HT1080 (cell line): ENCODE measurements at regions not wholly inside any gene's neighbourhood (a gene's known extent, or its start where the extent isn't known, plus 50 kb on each side); places are given as distances from the start of the nearest gene placed in this dataset.
A peak's percentile ranks its signal among the peaks of the same experiment; 100 is the strongest.

Experiments used
- DNase-seq: peaks from one replicate; pipeline ENCODE4 v3.0.0-alpha.2; 2015; ENCODE audit warnings: low read depth

- DNase-seq: no peak
Observed at GRCh38 chr14:82661258-82661657, 1127.6 kb upstream of the SEL1L start.

GRCh38 chr14:82667006-82667405 lies 1133.4 kb upstream of the SEL1L start:
- DNase-seq: peak; percentile 4

- DNase-seq: no peak
Observed at GRCh38 chr14:82667501-82667900, 1133.8 kb upstream of the SEL1L start.

- no peak for DNase-seq
Observed at GRCh38 chr14:82676403-82676802, 1142.8 kb upstream of the SEL1L start.

GRCh38 chr14:82689948-82690347 lies 1156.3 kb upstream of the SEL1L start:
- no peak for DNase-seq

- peak; percentile 18 for DNase-seq
Observed at GRCh38 chr14:82691191-82691590, 1157.5 kb upstream of the SEL1L start.

GRCh38 chr14:82694820-82695219 lies 1161.2 kb upstream of the SEL1L start:
- peak; percentile 34 for DNase-seq

GRCh38 chr14:82704218-82704617 lies 1170.6 kb upstream of the SEL1L start:
- no peak for DNase-seq

GRCh38 chr14:82710267-82710841 lies 1176.7 kb upstream of the SEL1L start:
- DNase-seq: peak; percentile 69

- DNase-seq: no peak
Observed at GRCh38 chr14:82719617-82720016, 1186.0 kb upstream of the SEL1L start.

- no peak for DNase-seq
Observed at GRCh38 chr14:82720431-82720830, 1186.8 kb upstream of the SEL1L start.

GRCh38 chr14:82720946-82721345 lies 1187.3 kb upstream of the SEL1L start:
- peak; percentile 34 for DNase-seq

GRCh38 chr14:82724316-82724715 lies 1190.7 kb upstream of the SEL1L start:
- DNase-seq: peak; percentile 48

- peak; percentile 36 for DNase-seq
Observed at GRCh38 chr14:82725213-82725612, 1191.6 kb upstream of the SEL1L start.

GRCh38 chr14:82731526-82731925 lies 1197.9 kb upstream of the SEL1L start:
- DNase-seq: no peak

- DNase-seq: no peak
Observed at GRCh38 chr14:82740547-82740946, 1206.9 kb upstream of the SEL1L start.

- no peak for DNase-seq
Observed at GRCh38 chr14:82755476-82755875, 1221.8 kb upstream of the SEL1L start.

GRCh38 chr14:82755923-82756322 lies 1222.3 kb upstream of the SEL1L start:
- DNase-seq: no peak

- DNase-seq: no peak
Observed at GRCh38 chr14:82757776-82758175, 1224.1 kb upstream of the SEL1L start.

- DNase-seq: no peak
Observed at GRCh38 chr14:82759656-82760055, 1226.0 kb upstream of the SEL1L start.

- DNase-seq: no peak
Observed at GRCh38 chr14:82766123-82766522, 1232.5 kb upstream of the SEL1L start.

GRCh38 chr14:82766996-82767395 lies 1233.3 kb upstream of the SEL1L start:
- no peak for DNase-seq

- DNase-seq: peak; percentile 12
Observed at GRCh38 chr14:82776958-82777357, 1243.3 kb upstream of the SEL1L start.

GRCh38 chr14:82778008-82778590 lies 1244.4 kb upstream of the SEL1L start:
- DNase-seq: no peak
